ENCODE measurements at regions not wholly inside any gene's neighbourhood (a gene's known extent, or its start where the extent isn't known, plus 50 kb on each side); places are given as distances from the start of the nearest gene placed in this dataset.
"Not testable (repeated sequence)": the region's sequence is repeated elsewhere in the genome, so short reads cannot be mapped to it uniquely, and the experiment has no call there.

GRCh38 chr14:48274826-48275225 lies 599.4 kb upstream of the MDGA2 start:
- Histone ChIP-seq H2AFZ (ENCODE audit: low read depth) (no peak overlapping the region), H4K20me1 (ENCODE audit: insufficient read depth) (no peaks in the 10 kb centered on the region), H3K79me2 (ENCODE audit: insufficient read depth) (no peaks in the 10 kb centered on the region), H3K4me3 (ENCODE audit: low read depth in 2 of 2, low read length in 1 of 2) (no peak overlapping the region), H3K9me2 (no peaks in the 10 kb centered on the region), H3K9ac (no peak overlapping the region), H3K9me3 (no peaks in the 10 kb centered on the region), H3F3A (replicated peaks; ENCODE audit: insufficient read depth) (no peaks in the 10 kb centered on the region), H3K4me2 (no peak overlapping the region), H3K36me3 (replicated peaks in 1 of 2; ENCODE audit: control insufficient read depth in 1 of 2, insufficient read depth in 2 of 2, low read length in 1 of 2) (no peaks in the 10 kb centered on the region), H3K27me3 (ENCODE audit: insufficient read depth) (no peaks in the 10 kb centered on the region), H3K27ac (ENCODE audit: low read depth in 2 of 2, low read length in 1 of 2) (no peak overlapping the region), H3K4me1 (ENCODE audit: control insufficient read depth in 1 of 2, insufficient read depth in 2 of 2, low read depth in 1 of 2, low read length in 1 of 2) (no peaks in the 10 kb centered on the region)
- no peak for DNase-seq
- WGBS (ENCODE audit: low lambda C conversion rate) = 57% methylated on average over 3 of the region's 3 CpGs
- CTCF ChIA-PET = no interaction called here
- POLR2A ChIA-PET = no interaction called here
- TF ChIP-seq JUND (IDR thresholded peaks at IDR 0.05) (no peak), CTCF (IDR thresholded peaks at IDR 0.05) (no peak), TCF12 (IDR thresholded peaks at IDR 0.05) (no peak), MAX (IDR thresholded peaks at IDR 0.05; ENCODE audit: low read depth) (no peak)

- DNase-seq; H3K79me2 ChIP-seq (ENCODE audit: insufficient read depth); H2AFZ ChIP-seq (ENCODE audit: low read depth); CTCF ChIA-PET; H3K27me3 ChIP-seq (ENCODE audit: insufficient read depth); H3K36me3 ChIP-seq (replicated peaks in 1 of 2; ENCODE audit: control insufficient read depth in 1 of 2, insufficient read depth in 2 of 2, low read length in 1 of 2); POLR2A ChIA-PET; H3K4me2 ChIP-seq; H3K4me1 ChIP-seq (ENCODE audit: control insufficient read depth in 1 of 2, insufficient read depth in 2 of 2, low read depth in 1 of 2, low read length in 1 of 2); H3K9ac ChIP-seq; H3K27ac ChIP-seq (ENCODE audit: low read depth in 2 of 2, low read length in 1 of 2); H3F3A ChIP-seq (replicated peaks; ENCODE audit: insufficient read depth); H3K9me3 ChIP-seq; H4K20me1 ChIP-seq (ENCODE audit: insufficient read depth); H3K9me2 ChIP-seq; H3K4me3 ChIP-seq (ENCODE audit: low read depth in 2 of 2, low read length in 1 of 2): not testable (repeated sequence)
- WGBS (ENCODE audit: low lambda C conversion rate) = 36% methylated on average over 4 of the region's 4 CpGs
Measured at GRCh38 chr14:48267926-48268325, 592.5 kb upstream of the MDGA2 start.

- H3K79me2 ChIP-seq (ENCODE audit: insufficient read depth); H3K4me2 ChIP-seq; CTCF ChIA-PET; H3K27me3 ChIP-seq (ENCODE audit: insufficient read depth); H3F3A ChIP-seq (replicated peaks; ENCODE audit: insufficient read depth); H2AFZ ChIP-seq (ENCODE audit: low read depth); POLR2A ChIA-PET; H3K27ac ChIP-seq (ENCODE audit: low read depth in 2 of 2, low read length in 1 of 2); H3K4me3 ChIP-seq (ENCODE audit: low read depth in 2 of 2, low read length in 1 of 2); DNase-seq; H3K9me2 ChIP-seq; H3K4me1 ChIP-seq (ENCODE audit: control insufficient read depth in 1 of 2, insufficient read depth in 2 of 2, low read depth in 1 of 2, low read length in 1 of 2); H3K9ac ChIP-seq; H4K20me1 ChIP-seq (ENCODE audit: insufficient read depth); H3K9me3 ChIP-seq; H3K36me3 ChIP-seq (replicated peaks in 1 of 2; ENCODE audit: control insufficient read depth in 1 of 2, insufficient read depth in 2 of 2, low read length in 1 of 2): not testable (repeated sequence)
- 43% methylated on average over 5 of the region's 5 CpGs for WGBS (ENCODE audit: low lambda C conversion rate)
Measured at GRCh38 chr14:48266201-48266600, 590.8 kb upstream of the MDGA2 start.

GRCh38 chr14:48261436-48261835 lies 586.0 kb upstream of the MDGA2 start:
- DNase-seq = no peak
- Histone ChIP-seq H3K79me2 (ENCODE audit: insufficient read depth) (no peaks in the 10 kb centered on the region), H3K4me2 (no peak overlapping the region), H3K27me3 (ENCODE audit: insufficient read depth) (no peaks in the 10 kb centered on the region), H3K9me2 (no peaks in the 10 kb centered on the region), H3K36me3 (replicated peaks in 1 of 2; ENCODE audit: control insufficient read depth in 1 of 2, insufficient read depth in 2 of 2, low read length in 1 of 2) (no peaks in the 10 kb centered on the region), H3K9ac (no peak overlapping the region), H3K4me3 (ENCODE audit: low read depth in 2 of 2, low read length in 1 of 2) (no peak overlapping the region), H3K27ac (ENCODE audit: low read depth in 2 of 2, low read length in 1 of 2) (no peak overlapping the region), H3K9me3 (no peaks in the 10 kb centered on the region), H3F3A (replicated peaks; ENCODE audit: insufficient read depth) (no peaks in the 10 kb centered on the region), H3K4me1 (ENCODE audit: control insufficient read depth in 1 of 2, insufficient read depth in 2 of 2, low read depth in 1 of 2, low read length in 1 of 2) (no peaks in the 10 kb centered on the region), H2AFZ (ENCODE audit: low read depth) (no peak overlapping the region), H4K20me1 (ENCODE audit: insufficient read depth) (no peaks in the 10 kb centered on the region)
- 45% methylated on average over 1 of the region's 1 CpG for WGBS (ENCODE audit: low lambda C conversion rate)
- TF ChIP-seq CHD2 (IDR thresholded peaks at IDR 0.05; ENCODE audit: low read length, partially characterized antibody) = no peak
- no peak for TF ChIP-seq EP300 (IDR thresholded peaks at IDR 0.05; ENCODE audit: borderline replicate concordance in 1 of 2, low read depth in 1 of 2, low read length in 1 of 2)
- no peak for TF ChIP-seq MXI1 (IDR thresholded peaks at IDR 0.05; ENCODE audit: low read depth, low read length)
- no peak for TF ChIP-seq USF2 (IDR thresholded peaks at IDR 0.05; ENCODE audit: borderline replicate concordance, low read depth, low read length)
- TF ChIP-seq FOXM1 (IDR thresholded peaks at IDR 0.05; ENCODE audit: low read depth) = no peak
- TF ChIP-seq PBX3 (IDR thresholded peaks at IDR 0.05) = no peak
- no peak for TF ChIP-seq TEAD4 (IDR thresholded peaks at IDR 0.05; ENCODE audit: borderline replicate concordance, insufficient read depth)
- no peak for TF ChIP-seq RCOR1 (IDR thresholded peaks at IDR 0.05; ENCODE audit: low read length)
- TF ChIP-seq POLR2AphosphoS5 (IDR thresholded peaks at IDR 0.05; ENCODE audit: low read depth, low read length) = no peak
- POLR2A ChIA-PET = no interaction called here
- CTCF ChIA-PET = no interaction called here

Data from SK-N-SH (cell line).